HG02763 (cell line): ENCODE measurements at regions not wholly inside any gene's neighbourhood (a gene's known extent, or its start where the extent isn't known, plus 50 kb on each side); places are given as distances from the start of the nearest gene placed in this dataset.
"Not testable (repeated sequence)": the region's sequence is repeated elsewhere in the genome, so short reads cannot be mapped to it uniquely, and the experiment has no call there.

ENCODE experiments used
- ATAC-seq: cut with Tn5 transposase; IDR thresholded peaks from one replicate; pipeline ENCODE4 v1.9.1; 2021; ENCODE audit warnings: mild to moderate bottlenecking, moderate library complexity; ENCODE audit not compliant: unreplicated experiment

DNA sequence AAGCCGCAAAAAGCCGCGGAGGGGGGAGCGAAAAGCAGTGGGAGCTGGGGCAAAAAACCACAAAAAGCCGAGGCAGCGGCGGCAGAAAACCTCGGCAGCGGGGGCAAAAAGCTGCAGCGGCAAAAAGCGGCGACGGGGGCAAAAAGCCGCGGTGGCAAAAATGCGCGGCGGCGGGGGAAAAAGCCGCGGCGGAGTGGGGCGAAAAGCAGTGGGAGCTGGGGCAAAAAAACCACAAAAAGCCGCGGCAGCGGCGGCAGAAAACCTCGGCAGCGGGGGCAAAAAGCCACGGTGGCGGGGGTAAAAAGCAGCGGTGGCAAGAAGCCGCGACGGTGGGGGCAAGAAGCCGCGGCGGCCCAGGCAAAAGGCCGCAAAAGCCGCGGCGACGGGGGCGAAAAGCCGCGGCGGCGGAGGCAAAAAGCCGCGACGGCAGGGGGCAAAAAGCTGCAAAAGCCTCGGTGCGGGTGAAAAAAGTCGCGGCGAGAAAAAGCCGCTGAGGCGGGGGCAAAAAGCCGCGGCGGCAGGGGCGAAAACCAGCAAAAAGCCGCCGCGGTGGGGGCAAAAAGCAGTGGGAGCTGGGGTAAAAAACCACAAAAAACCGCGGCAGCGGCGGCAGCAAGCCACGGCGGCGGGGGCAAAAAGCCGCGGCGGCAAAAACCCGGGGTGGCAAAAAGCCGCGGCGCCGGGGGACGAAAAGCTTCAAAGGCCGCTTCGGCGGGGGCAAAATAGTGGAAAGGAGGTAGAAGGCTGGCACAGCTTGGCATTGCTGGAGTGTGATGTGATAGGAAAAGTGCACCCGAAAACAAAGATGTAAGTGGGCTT lies 135.9 kb downstream of the ZNF92 start:
- ATAC-seq, result no peak

DNA sequence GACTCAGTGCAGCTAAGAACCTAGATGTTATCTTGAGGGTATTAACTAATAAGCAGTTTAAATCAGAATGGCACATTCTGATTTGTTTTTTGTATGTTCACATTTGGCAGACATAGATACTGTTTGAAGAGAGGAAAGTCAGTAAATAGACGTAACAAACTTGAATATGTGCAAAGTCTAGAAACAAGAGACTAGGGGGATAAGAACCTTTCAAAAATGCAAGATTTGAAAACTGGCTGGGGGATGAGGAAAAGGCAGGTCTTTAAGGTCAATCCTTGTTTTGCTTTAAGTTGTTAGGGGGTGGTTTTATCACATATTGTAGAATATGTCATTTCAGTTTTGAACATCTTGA lies 136.5 kb downstream of the ZNF92 start:
- not testable (repeated sequence) for ATAC-seq

DNA sequence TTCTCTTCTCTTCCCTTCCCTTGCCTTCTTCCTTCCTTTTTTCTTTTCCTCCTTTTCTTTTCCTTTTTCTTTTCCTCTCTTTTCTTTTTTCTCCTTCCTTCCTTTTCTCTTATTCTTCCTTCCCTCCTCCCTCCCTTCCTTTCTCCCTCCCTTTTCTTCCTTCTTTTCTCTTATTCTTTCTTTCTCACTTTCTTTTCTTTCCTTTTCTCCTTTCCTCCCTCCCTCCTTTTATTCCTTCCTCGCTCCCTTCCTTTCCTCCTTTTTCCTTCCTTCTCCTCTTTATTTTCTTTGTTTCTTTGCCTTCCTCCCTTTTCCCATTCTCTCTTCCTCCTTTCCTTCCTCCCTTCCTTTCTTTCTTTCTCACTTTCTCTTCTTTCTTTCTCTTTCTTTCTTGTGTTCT lies 146.1 kb downstream of the ZNF92 start:
- ATAC-seq, result not testable (repeated sequence)

DNA sequence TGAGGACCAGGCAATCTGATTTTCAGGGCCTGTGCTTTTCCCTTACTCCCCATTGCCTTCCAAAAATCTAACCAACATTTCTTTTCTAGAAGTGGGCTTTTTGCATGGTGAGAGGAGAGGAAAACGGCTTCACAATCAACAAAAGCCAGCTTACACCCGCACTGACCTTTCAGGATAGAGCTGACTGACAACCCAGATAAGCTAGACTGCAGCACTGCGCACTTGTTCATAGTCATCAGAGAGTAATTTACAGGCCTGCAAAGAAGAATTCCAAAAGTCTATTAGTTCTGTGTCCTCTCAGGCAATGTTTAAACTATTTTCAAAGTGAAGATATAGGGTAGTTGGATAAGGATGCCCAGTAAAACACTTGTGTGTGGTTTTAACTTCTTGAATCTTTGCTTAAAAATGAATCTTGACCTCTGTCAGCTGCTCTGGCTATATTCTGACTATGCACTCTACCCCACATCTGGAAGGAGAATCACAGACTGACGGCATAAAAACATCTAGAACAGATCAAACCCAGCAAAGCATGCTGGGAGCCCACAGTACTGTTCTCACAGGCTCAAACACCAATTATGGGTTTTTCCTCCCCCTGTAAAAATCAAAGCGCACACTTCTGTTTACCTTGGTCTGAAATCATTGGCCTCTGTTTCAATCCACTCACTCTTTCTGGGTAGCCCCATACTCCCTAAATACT lies 172.0 kb downstream of the ZNF92 start:
- not testable (repeated sequence) for ATAC-seq

DNA sequence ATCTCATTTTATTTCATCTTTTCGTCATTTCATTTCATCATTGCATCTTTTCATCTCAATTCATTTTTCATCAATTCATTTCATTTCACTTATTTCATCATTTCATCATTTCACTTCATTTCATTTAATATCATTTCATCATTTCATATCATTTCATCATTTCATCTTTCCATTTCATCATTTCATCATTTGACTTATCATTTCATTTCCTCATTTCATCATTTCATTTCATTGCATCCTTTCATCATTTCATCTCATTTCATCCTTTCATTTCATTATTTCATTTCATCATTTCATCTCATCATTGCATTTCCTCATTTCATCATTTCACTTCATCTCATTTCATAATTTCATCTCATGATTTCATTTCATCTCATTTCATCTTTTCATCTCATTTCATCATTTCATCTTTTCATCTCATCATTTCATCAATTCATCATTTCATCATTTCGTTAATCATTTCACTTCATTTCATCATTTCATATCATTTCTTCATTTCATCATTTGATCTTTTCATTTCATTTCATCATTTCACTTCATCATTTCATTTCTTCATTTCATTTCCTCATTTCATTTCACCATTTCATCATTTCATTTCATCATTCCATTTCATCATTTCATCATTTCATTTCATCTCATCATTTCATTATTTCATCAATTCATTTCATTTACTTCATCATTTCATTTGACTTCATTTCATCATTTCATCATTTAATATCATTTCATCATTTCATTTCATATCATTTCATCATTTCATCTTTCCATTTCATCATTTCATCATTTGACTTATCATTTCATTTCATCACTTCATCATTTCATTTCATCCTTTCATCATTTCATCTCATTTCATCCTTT lies 176.2 kb downstream of the ZNF92 start:
- ATAC-seq, result not testable (repeated sequence)

DNA sequence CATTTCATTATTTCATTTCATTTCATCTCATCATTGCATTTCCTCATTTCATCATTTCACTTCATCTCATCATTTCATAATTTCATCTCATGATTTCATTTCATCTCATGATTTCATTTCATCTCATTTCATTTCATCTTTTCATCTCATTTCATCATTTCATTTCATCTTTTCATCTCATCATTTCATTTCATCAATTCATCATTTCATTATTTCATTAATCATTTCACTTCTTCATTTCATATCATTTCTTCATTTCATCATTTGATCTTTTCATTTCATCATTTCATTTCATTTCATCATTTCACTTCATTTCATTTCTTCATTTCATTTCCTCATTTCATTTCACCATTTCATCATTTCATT lies 176.8 kb downstream of the ZNF92 start:
- ATAC-seq, result not testable (repeated sequence)

DNA sequence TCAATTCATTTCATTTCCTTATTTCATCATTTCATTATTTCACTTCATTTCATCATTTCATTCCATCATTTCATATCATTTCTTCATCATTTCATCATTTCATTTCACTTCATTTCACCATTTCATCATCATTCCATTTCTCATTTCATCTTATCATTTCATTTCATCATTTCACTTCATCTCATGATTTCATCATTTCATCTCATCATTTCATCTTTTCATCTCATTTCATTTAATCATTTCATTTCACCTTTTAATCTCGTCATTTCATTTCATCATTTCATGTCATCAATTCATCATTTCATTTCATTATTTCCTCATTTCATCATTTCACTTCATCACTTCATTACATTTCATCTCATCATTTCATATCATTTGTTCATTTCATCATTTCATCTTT lies 177.4 kb downstream of the ZNF92 start:
- ATAC-seq, result not testable (repeated sequence)

DNA sequence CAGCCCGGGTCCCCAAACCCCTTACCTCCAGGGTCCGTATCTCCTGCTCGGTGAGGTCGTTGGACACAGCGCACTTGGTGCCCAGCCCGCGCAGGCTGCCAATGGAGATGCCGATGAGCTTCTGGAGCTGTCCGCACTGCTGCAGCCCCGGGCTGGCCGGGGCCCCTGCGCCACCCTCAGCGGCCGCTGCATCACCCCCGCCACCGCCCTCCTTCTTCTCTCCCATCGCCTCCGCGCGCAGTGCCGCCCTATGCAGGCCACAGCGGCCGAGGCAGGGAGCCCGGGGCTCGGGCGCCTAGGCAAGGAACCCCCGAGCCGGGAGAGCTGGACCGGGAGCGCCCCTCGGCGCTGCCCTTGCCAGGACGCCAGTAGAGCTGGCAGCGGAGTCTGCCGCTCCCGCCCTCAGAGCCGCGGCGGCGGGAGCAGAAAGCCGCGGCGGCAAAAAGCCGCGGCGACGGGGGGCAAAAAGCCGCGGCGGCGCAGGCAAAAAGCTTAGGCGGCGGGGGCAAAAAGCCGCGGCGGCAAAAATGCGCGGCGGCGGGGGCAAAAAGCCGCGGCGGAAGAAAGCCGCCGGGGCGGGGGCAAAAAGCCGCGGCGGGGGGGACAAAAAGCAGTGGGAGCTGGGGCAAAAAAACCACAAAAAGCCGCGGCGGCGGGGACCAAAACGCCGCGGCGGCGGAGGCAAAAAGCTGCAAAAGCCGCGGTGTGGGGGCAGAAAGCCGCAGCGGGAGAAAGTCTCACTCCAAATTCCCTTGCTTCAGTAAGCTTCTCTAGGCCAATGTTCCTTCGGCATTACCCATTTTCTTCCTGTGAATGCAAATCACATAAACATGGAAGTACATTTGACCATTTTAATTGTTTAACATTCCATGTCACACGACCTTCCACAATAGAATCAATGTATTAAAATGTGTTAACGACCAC lies 181.2 kb downstream of the ZNF92 start:
- ATAC-seq, result not testable (repeated sequence)

DNA sequence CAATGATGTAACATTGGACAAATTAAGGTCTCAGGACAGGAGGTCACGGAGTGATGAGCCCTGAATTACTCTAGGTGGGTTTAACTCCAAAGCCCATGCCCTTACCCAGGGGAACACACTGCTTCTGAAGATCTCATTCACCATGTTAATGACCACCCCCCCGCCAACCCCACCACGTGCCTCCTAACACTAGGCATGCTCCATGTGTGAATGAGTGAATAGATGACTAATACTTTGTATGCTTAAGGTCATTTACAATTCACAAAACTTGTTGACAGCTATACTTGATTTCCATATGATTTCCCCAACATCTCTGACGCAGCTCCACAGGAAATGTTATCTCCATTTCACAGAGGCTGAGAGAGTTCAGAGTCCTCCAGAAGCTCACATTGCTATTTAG lies 184.9 kb downstream of the ZNF92 start:
- ATAC-seq, result not testable (repeated sequence)

DNA sequence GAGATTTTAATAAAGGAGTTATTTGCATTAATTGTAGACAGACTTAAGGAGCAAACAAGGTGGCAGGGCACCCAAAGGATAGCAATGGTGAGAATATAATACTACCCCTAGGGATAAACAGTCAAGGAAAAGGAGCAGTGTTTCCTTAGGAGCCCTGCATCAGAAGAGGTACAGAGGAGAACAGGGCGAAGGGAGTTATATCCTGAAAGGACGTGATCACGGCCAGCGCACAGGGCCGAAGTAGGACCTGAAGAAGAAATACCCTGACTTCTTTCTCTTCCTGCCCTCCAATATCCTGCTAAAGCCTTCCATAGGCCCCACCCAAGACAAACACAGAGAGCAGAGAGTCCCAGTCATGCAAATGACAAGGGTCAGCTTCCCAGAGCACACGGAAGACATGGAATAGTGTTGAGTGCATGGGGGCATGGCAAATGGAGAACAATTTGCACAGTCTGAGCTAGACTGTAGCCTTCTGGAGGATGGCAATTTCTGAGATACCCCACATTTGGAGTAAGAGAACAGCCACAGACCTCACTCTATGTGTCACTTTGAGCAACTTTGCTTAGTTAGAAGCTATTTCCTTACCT lies 188.2 kb downstream of the ZNF92 start:
- ATAC-seq, result not testable (repeated sequence)

DNA sequence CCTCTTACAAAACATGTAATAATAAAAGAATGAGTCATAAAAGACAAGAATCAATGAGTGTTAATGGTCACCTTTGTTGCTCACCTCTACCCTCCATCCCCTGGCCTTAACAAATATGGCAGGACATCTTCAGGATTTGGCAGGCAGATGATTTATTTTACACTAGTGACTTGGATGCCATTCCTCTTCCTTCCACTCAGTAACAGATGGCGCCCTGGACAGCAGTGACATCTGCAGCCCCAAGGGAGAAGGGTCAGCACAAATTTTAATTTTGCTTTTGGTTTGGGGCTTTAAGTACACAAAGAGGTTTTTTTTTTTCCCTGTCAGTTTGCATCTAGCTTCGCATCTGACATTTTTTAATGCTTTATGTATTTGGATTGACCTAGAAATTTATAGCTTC lies 188.9 kb downstream of the ZNF92 start:
- peak; percentile 71 for ATAC-seq

DNA sequence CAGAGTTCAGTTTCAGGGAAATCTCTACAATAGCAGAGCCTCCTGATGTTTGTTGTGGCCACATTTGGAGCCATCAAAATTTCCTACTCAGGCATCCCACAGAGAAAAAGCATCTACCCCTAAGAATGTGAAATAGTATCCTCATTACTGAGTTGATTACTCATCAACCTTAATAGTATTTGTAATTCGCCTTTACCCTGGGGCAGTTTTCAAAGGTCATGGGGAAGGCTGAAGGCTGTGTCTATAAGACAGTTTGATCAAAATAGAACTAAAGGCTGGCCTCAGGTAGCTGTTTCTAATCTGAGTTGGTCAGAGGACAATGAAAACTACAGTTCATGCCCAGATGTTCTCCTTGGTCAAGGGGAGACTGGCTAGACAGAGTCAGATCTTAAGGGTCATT lies 189.7 kb downstream of the ZNF92 start:
- ATAC-seq, result not testable (repeated sequence)

DNA sequence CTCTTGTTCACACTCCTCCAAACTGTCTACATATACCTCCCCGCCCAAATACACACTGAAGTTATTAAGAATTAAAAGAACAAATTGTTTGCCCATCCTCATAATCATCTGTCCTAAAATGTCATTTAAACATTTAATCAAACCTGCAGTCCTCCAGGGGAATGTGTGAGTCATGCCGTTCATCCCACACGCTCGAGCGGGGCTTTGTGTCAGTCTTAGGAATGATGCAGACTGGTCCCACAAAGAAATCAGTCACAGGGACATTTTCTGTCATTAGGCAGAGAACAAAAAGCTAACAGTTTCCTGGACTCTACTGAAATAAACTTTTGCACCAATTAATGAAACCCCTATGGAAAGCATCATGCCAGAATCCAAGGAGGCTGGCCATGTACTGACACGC lies 194.6 kb downstream of the ZNF92 start:
- ATAC-seq, result not testable (repeated sequence)

DNA sequence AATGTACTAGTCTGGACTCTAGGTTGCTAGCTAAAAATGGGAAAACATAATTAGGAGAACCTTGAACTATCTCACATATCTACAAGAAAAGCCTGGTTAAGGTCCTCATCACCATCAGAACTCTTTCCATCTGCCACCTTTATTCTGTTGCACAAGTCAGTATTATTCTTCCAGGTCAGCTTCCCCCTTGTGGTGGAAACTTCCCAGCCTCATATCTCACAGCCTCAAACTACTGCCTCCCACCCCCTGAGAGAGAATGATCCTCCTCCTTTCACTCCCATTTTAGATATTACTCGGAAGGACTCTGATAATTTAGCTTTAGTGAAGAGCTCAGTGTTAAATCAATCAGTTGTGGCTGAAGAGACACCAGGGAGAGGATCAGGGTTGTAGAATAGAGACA lies 197.3 kb downstream of the ZNF92 start:
- ATAC-seq, result not testable (repeated sequence)

DNA sequence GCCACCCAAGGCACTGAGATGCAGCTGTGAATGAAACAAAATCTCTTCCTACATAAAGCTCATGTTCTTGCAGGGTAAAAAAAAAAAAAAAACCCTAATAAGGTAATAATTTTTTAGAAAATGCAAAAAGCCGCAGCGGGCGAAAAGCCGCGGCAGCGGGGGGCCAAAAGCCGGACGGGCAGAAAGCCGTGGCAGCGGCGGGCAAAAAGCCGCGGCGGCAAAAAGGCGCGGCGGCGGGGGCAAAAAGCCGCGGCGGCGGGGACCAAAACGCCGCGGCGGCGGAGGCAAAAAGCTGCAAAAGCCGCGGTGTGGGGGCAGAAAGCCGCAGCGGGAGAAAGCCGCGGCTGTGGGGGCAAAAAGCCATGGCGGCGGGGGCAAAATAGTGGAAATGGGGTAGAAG lies 198.9 kb downstream of the ZNF92 start:
- not testable (repeated sequence) for ATAC-seq

DNA sequence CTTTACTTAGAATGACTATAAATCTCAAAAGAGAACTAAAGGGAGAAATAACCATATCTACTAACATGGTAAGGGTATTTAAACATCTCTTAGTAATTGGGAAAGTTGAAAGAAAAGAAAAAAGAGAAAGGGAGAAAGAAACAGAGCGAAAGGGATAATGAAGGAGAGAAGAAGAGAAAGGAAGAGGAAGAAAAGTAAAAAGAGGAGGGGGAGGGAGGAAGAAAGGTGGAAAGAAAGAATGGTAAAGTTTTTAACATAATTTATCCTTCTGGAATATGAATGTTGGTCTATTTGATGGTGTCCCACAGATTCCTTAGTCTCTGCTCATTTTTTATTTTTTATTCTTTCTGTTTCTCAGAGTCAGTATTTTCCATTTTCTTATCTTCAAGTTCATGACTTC lies 202.7 kb downstream of the ZNF92 start:
- not testable (repeated sequence) for ATAC-seq

DNA sequence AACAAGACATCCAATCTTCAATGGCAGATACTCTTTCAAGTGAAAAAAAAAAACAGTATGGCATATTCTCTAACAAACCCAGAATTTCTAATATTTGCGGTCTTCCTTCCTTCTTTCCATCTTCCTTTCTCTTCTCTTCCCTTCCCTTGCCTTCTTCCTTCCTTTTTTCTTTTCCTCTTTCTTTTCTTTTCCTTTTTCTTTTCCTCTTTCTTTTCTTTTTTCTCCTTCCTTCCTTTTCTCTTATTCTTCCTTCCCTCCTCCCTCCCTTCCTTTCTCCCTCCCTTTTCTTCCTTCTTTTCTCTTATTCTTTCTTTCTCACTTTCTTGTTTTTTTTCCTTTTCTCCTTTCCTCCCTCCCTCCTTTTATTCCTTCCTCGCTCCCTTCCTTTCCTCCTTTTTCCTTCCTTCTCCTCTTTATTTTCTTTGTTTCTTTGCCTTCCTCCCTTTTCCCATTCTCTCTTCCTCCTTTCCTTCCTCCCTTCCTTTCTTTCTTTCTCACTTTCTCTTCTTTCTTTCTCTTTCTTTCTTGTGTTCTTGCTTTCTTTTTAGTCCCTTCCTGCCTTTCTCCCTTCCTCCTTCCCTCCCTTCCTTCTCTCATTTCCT lies 209.0 kb downstream of the ZNF92 start:
- not testable (repeated sequence) for ATAC-seq

DNA sequence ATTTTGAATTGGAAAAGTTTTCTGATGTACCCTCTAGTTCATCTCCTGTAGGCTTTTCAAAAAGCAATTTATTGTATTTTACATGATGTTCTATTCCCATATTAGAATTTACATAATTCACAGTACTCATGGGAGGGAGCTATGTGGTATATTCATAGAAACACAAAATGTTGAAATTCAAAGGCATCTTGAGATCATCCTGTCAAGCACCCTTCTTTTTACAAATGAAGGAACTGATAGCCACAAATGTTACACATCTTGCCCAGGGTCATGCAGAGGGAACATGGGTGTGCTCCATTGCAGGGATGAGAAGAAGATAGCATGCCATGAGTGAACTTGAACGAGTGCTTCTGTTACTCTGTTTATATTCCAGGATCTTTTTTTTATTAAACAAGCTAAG lies 228.8 kb downstream of the ZNF92 start:
- not testable (repeated sequence) for ATAC-seq

DNA sequence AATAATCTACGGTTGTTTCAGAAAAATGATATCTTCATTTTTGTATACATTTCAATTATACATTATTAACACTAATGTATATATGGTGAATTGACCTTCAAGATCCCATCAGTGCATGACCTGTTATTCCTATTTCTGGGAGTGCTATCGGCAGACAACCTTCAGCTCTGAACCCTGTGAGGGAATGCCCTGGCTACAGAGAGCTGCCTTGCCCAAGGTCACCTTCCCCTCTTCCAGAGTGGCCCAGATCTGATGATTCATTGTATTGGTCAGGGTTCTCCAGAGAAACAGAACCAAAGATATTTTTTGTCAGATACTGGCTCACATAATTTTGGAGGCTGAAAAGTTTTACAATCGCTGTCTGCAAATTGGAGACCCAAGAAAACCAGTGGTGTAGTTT lies 235.5 kb downstream of the ZNF92 start:
- ATAC-seq, result no peak
